NT2/D1 (cell line): ENCODE measurements at regions not wholly inside any gene's neighbourhood (a gene's known extent, or its start where the extent isn't known, plus 50 kb on each side); places are given as distances from the start of the nearest gene placed in this dataset.

Experiments used
- DNase-seq: peaks from one replicate; pipeline ENCODE4 v3.0.0-alpha.2; 2011; ENCODE audit warnings: low read depth, low spot score
- H3K27me3 ChIP-seq: 2 replicates; pipeline ENCODE4 v1.6.0; 2011; ENCODE audit warnings: mild to moderate bottlenecking; ENCODE audit not compliant: insufficient read length, insufficient read depth
- H3K36me3 ChIP-seq: 2 replicates; pipeline ENCODE4 v1.6.1; 2011; ENCODE audit warnings: mild to moderate bottlenecking, low read length, mixed read lengths; ENCODE audit not compliant: insufficient read depth, insufficient read length
- H3K4me1 ChIP-seq: 2 replicates; pipeline ENCODE4 v1.5.1; 2011; ENCODE audit not compliant: insufficient read depth, insufficient read length
- H3K4me3 ChIP-seq: 2 replicates; pipeline ENCODE4 v1.5.1; 2011; ENCODE audit warnings: low read depth; ENCODE audit not compliant: insufficient read length
- H3K9ac ChIP-seq: 2 replicates; pipeline ENCODE4 v1.6.0; 2011; ENCODE audit warnings: low read depth; ENCODE audit not compliant: insufficient read length
- H3K9me3 ChIP-seq: 2 replicates; pipeline ENCODE4 v1.5.1; 2011; ENCODE audit warnings: mild to moderate bottlenecking, low read length; ENCODE audit not compliant: insufficient read depth
- SUZ12 ChIP-seq: IDR thresholded peaks from 2 replicates; pipeline ENCODE4 v1.6.1; 2011; ENCODE audit not compliant: insufficient read length, insufficient read depth; ENCODE audit errors: extremely low read depth
- YY1 ChIP-seq: IDR thresholded peaks from 2 replicates; pipeline ENCODE4 v1.6.1; 2011; ENCODE audit not compliant: insufficient read length, insufficient read depth
- ZNF274 ChIP-seq: IDR thresholded peaks from 2 replicates; pipeline ENCODE4 v1.6.1; 2011; ENCODE audit warnings: mild to moderate bottlenecking, low read depth, low read length

GRCh38 chr10:130357226-130357625, 221.0 kb downstream of the GLRX3 start:
- Histone ChIP-seq H3K9ac (no peak overlapping the region), H3K9me3 (no peaks in the 10 kb centered on the region), H3K4me3 (no peak overlapping the region), H3K36me3 (no peaks in the 10 kb centered on the region), H3K27me3 (no peaks in the 10 kb centered on the region), H3K4me1 (peaks cover 3% of the 10 kb centered on the region)
- TF ChIP-seq YY1 (no peak), SUZ12 (no peak), ZNF274 (no peak)
- no peak for DNase-seq

GRCh38 chr10:130357951-130358350, 221.8 kb downstream of the GLRX3 start:
- TF ChIP-seq SUZ12: no peak
- TF ChIP-seq ZNF274: no peak
- no peak for TF ChIP-seq YY1
- no peaks in the 10 kb centered on the region for H3K9me3 ChIP-seq
- no peak overlapping the region for H3K4me3 ChIP-seq
- H3K36me3 ChIP-seq: no peaks in the 10 kb centered on the region
- no peaks in the 10 kb centered on the region for H3K27me3 ChIP-seq
- DNase-seq: no peak
- peaks cover 2% of the 10 kb centered on the region for H3K4me1 ChIP-seq
- no peak overlapping the region for H3K9ac ChIP-seq

- Histone ChIP-seq H3K9ac (no peak overlapping the region), H3K27me3 (no peaks in the 10 kb centered on the region), H3K9me3 (no peaks in the 10 kb centered on the region), H3K4me3 (no peak overlapping the region), H3K4me1 (peaks cover 2% of the 10 kb centered on the region), H3K36me3 (no peaks in the 10 kb centered on the region)
- no peak for DNase-seq
- TF ChIP-seq SUZ12: no peak
- TF ChIP-seq YY1: no peak
- no peak for TF ChIP-seq ZNF274
Measured at GRCh38 chr10:130358981-130359650, 222.9 kb downstream of the GLRX3 start.

GRCh38 chr10:130359711-130360110, 223.5 kb downstream of the GLRX3 start:
- no peak overlapping the region for H3K9ac ChIP-seq
- peaks cover 2% of the 10 kb centered on the region for H3K4me1 ChIP-seq
- no peak for TF ChIP-seq SUZ12
- TF ChIP-seq YY1: no peak
- TF ChIP-seq ZNF274: no peak
- DNase-seq: no peak
- H3K36me3 ChIP-seq: no peaks in the 10 kb centered on the region
- no peak overlapping the region for H3K4me3 ChIP-seq
- no peaks in the 10 kb centered on the region for H3K27me3 ChIP-seq
- no peaks in the 10 kb centered on the region for H3K9me3 ChIP-seq

GRCh38 chr10:130360826-130361311, 224.7 kb downstream of the GLRX3 start:
- no peaks in the 10 kb centered on the region for H3K36me3 ChIP-seq
- TF ChIP-seq SUZ12: no peak
- TF ChIP-seq ZNF274: no peak
- TF ChIP-seq YY1: no peak
- DNase-seq: no peak

GRCh38 chr10:130361351-130362105, 225.3 kb downstream of the GLRX3 start:
- H3K9me3 ChIP-seq: no peaks in the 10 kb centered on the region
- no peak for DNase-seq
- H3K36me3 ChIP-seq: no peaks in the 10 kb centered on the region
- no peak overlapping the region for H3K9ac ChIP-seq
- H3K4me3 ChIP-seq: no peak overlapping the region
- H3K4me1 ChIP-seq: no peaks in the 10 kb centered on the region
- no peaks in the 10 kb centered on the region for H3K27me3 ChIP-seq
- no peak for TF ChIP-seq YY1

More at GRCh38 chr10:130360826-130361311, 224.7 kb downstream of the GLRX3 start:
- Histone ChIP-seq H3K9ac (no peak overlapping the region), H3K9me3 (no peaks in the 10 kb centered on the region), H3K27me3 (no peaks in the 10 kb centered on the region), H3K4me1 (no peaks in the 10 kb centered on the region), H3K4me3 (no peak overlapping the region)

- Histone ChIP-seq H3K9ac (no peak overlapping the region), H3K9me3 (no peaks in the 10 kb centered on the region), H3K36me3 (no peaks in the 10 kb centered on the region), H3K4me3 (no peak overlapping the region), H3K4me1 (no peaks in the 10 kb centered on the region), H3K27me3 (no peaks in the 10 kb centered on the region)
- TF ChIP-seq ZNF274 (no peak), SUZ12 (no peak), YY1 (no peak)
- DNase-seq: no peak
Measured at GRCh38 chr10:130362308-130362761, 226.1 kb downstream of the GLRX3 start.
